K562 (cell line): ENCODE measurements at regions not wholly inside any gene's neighbourhood (a gene's known extent, or its start where the extent isn't known, plus 50 kb on each side); places are given as distances from the start of the nearest gene placed in this dataset.

Experiments used
- ETV6 ChIP-seq, 3 experiments: fragments of 150-350 bp in 1 of 3; sonication (generic) in 1 of 3; formaldehyde crosslinking in 1 of 3; IDR thresholded peaks; 2 replicates each; pipeline versions ENCODE4 v1.6.1 to v1.8.0; 2014 to 2022; ENCODE audit warnings: borderline replicate concordance in 2 of 3, low read depth in 2 of 3, antibody characterized with exemption in 1 of 3, low read length in 1 of 3, mild to moderate bottlenecking in 1 of 3, missing genetic modification reagents in 1 of 3
- LEF1 ChIP-seq: fragments of 450-650 bp; IDR thresholded peaks from 2 replicates; pipeline ENCODE4 v1.6.1; 2016; ENCODE audit warnings: mild to moderate bottlenecking

- TF ChIP-seq ETV6 (IDR thresholded peaks at IDR 0.05; ENCODE audit: borderline replicate concordance in 1 of 2, low read depth in 2 of 2, low read length in 1 of 2) (no peak), ETV6 (CRISPR knock-in tag; IDR thresholded peaks at IDR 0.05; ENCODE audit: borderline replicate concordance) (no peak), LEF1 (no peak)
Measured at GRCh38 chr3:152905631-152906030, 70.7 kb downstream of the P2RY1 start.
